Type B pancreatic cell (in vitro differentiated cells): ENCODE measurements at regions not wholly inside any gene's neighbourhood (a gene's known extent, or its start where the extent isn't known, plus 50 kb on each side); places are given as distances from the start of the nearest gene placed in this dataset.
A peak's percentile ranks its signal among the peaks of the same experiment; 100 is the strongest.

ENCODE experiments used
- DNase-seq: peaks from one replicate; pipeline ENCODE4 v3.0.0; 2021; ENCODE audit warnings: mixed read lengths; ENCODE audit not compliant: unreplicated experiment; ENCODE audit errors: extremely low spot score
- H3K27ac Mint-ChIP-seq: 2 replicates; pipeline ENCODE4 v1.8.0; 2021; ENCODE audit warnings: mild to moderate bottlenecking, mixed read lengths
- H3K27me3 Mint-ChIP-seq: 2 replicates; pipeline ENCODE4 v1.8.0; 2021; ENCODE audit warnings: mixed read lengths
- H3K36me3 Mint-ChIP-seq: 2 replicates; pipeline ENCODE4 v1.8.0; 2021; ENCODE audit warnings: mixed read lengths
- H3K4me1 Mint-ChIP-seq: one replicate; pipeline ENCODE4 v1.8.0; 2021; ENCODE audit warnings: mixed read lengths; ENCODE audit not compliant: unreplicated experiment
- H3K4me3 Mint-ChIP-seq: 2 replicates; pipeline ENCODE4 v1.8.0; 2021; ENCODE audit warnings: mild to moderate bottlenecking, mixed read lengths
- H3K9me3 Mint-ChIP-seq: 2 replicates; pipeline ENCODE4 v1.8.0; 2021; ENCODE audit warnings: mixed read lengths
- TF ChIP-seq, protein P1 (sequence below): fragments of 200-600 bp; sonication (generic); conservative IDR thresholded peaks from 2 replicates; pipeline ENCODE4 v1.5.0; 2021; ENCODE audit warnings: antibody characterized with exemption, mild to moderate bottlenecking

DNA sequence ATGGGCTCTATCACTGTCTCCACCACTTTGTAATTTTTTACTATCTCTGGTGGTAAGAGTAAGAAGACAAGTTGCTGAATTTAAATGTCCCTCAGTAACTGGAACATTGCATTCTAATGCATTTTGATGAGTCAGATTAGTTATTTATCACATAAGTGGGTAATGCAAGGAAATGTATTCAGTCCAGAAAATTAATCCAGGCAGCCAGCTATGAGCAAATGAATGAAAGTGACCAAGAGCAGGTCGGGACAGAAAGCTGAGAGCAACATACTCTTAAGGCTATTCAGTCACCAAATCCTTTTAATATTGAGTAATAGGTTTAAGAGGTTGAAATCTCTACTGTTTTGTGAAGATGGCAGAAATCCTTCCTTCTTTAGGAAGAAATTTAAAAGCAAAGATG lies 265.5 kb upstream of the PARD3B start:
- Mint-ChIP-seq H3K4me3 (no peak overlapping the region), H3K9me3 (no peaks in the 10 kb centered on the region), H3K36me3 (no peaks in the 10 kb centered on the region), H3K4me1 (peaks cover 8% of the 10 kb centered on the region), H3K27ac (no peak overlapping the region), H3K27me3 (peaks cover 27% of the 10 kb centered on the region)
- TF ChIP-seq, protein P1, sequence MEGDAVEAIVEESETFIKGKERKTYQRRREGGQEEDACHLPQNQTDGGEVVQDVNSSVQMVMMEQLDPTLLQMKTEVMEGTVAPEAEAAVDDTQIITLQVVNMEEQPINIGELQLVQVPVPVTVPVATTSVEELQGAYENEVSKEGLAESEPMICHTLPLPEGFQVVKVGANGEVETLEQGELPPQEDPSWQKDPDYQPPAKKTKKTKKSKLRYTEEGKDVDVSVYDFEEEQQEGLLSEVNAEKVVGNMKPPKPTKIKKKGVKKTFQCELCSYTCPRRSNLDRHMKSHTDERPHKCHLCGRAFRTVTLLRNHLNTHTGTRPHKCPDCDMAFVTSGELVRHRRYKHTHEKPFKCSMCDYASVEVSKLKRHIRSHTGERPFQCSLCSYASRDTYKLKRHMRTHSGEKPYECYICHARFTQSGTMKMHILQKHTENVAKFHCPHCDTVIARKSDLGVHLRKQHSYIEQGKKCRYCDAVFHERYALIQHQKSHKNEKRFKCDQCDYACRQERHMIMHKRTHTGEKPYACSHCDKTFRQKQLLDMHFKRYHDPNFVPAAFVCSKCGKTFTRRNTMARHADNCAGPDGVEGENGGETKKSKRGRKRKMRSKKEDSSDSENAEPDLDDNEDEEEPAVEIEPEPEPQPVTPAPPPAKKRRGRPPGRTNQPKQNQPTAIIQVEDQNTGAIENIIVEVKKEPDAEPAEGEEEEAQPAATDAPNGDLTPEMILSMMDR = no peak
- no peak for DNase-seq

- no peaks in the 10 kb centered on the region for H3K9me3 Mint-ChIP-seq
- TF ChIP-seq, protein P1 = no peak
- peaks cover 8% of the 10 kb centered on the region for H3K4me1 Mint-ChIP-seq
- no peak overlapping the region for H3K27ac Mint-ChIP-seq
- H3K4me3 Mint-ChIP-seq = no peak overlapping the region
- peaks cover 25% of the 10 kb centered on the region for H3K27me3 Mint-ChIP-seq
- no peaks in the 10 kb centered on the region for H3K36me3 Mint-ChIP-seq
- no peak for DNase-seq
Observed at GRCh38 chr2:204280262-204280668, 265.0 kb upstream of the PARD3B start.

DNA sequence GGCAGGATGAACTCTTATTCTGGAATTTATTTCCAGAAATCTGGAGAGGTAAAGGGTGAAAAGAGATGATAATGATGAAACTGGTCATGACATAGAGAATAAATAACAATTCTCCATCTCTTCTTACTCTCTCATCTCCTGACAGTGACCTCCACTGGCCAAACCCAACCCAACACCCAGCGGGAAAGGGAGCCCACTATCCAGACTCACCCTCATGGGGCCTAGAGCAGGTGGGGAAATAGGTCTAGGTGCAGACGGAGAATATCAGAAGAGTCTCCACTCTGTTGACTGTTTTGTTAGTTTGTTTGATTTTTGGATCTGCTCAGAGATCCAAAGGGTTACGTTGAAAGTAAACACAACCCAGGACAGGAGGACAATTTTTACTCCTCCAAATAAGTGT lies 263.2 kb upstream of the PARD3B start:
- H3K27me3 Mint-ChIP-seq = peaks cover 23% of the 10 kb centered on the region
- no peaks in the 10 kb centered on the region for H3K9me3 Mint-ChIP-seq
- TF ChIP-seq, protein P1 = no peak
- H3K36me3 Mint-ChIP-seq = no peaks in the 10 kb centered on the region
- H3K4me3 Mint-ChIP-seq = peak overlapping the region; percentile 39
- no peak for DNase-seq
- no peak overlapping the region for H3K27ac Mint-ChIP-seq
- peaks cover 8% of the 10 kb centered on the region for H3K4me1 Mint-ChIP-seq

- Mint-ChIP-seq H3K27me3 (peaks cover 23% of the 10 kb centered on the region), H3K36me3 (no peaks in the 10 kb centered on the region), H3K4me3 (peak overlapping the region; percentile 39), H3K9me3 (no peaks in the 10 kb centered on the region), H3K4me1 (peaks cover 8% of the 10 kb centered on the region), H3K27ac (no peak overlapping the region)
- no peak for DNase-seq
- TF ChIP-seq, protein P1 = no peak
Observed at GRCh38 chr2:204282525-204282924, 262.8 kb upstream of the PARD3B start.

DNA sequence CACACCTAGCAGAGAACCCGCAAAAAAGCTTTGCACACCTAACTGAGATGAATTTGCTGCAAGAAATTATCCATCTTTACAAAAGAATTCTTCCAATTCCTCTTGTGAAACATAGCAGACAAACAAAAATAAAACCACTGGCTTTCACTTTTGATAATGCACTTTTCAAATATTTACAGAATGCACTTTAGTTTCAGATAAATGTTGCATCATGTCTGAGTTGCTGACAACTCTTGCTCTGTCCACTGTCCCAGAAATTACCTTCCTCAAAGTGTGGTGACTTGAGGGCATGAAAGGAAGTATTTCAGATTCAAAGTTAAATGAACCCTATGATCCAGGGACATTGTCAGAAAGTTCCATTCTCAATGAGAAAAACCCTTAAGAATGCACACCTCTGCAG lies 256.2 kb upstream of the PARD3B start:
- H3K4me1 Mint-ChIP-seq = peaks cover 4% of the 10 kb centered on the region
- TF ChIP-seq, protein P1 = no peak
- H3K9me3 Mint-ChIP-seq = peaks cover 7% of the 10 kb centered on the region
- no peak overlapping the region for H3K27ac Mint-ChIP-seq
- H3K4me3 Mint-ChIP-seq = no peak overlapping the region
- peaks cover 10% of the 10 kb centered on the region for H3K27me3 Mint-ChIP-seq
- DNase-seq = no peak
- H3K36me3 Mint-ChIP-seq = no peaks in the 10 kb centered on the region

DNA sequence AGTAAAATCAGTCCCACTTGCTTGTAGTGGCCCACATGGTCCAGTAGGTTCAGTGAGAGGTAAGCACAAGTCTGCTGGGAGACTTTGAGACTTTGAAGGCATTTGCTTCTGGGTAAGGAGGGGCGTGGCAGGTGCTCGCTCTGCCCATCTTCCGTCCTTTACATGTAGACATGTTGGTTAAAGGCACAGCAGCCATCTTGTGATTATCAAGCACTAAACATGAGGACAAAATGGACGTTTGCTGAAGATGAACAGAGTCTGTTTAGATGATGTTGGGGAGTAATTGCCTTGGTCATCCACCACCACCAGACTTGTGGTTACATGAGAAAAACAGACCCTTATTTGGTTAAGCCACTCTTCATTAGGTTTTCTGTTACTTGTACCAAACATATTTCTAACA lies 252.8 kb upstream of the PARD3B start:
- no peak for DNase-seq
- Mint-ChIP-seq H3K9me3 (peaks cover 7% of the 10 kb centered on the region), H3K4me3 (no peak overlapping the region), H3K36me3 (no peaks in the 10 kb centered on the region), H3K27ac (no peak overlapping the region), H3K4me1 (peaks cover 15% of the 10 kb centered on the region), H3K27me3 (peaks cover 7% of the 10 kb centered on the region)
- TF ChIP-seq, protein P1 = no peak
